MM.1S (cell line): ENCODE measurements at regions not wholly inside any gene's neighbourhood (a gene's known extent, or its start where the extent isn't known, plus 50 kb on each side); places are given as distances from the start of the nearest gene placed in this dataset.

Experiments used
- DNase-seq: peaks from one replicate; pipeline ENCODE4 v3.0.0-alpha.2; 2015
- H2AFZ ChIP-seq: fragments of 300-600 bp; sonication (generic); 2 replicates; pipeline ENCODE4 v1.6.0; 2016; ENCODE audit warnings: antibody characterized with exemption, low read length
- H3F3A ChIP-seq: fragments of 300-600 bp; sonication (generic); 2 replicates; pipeline ENCODE4 v1.6.1; 2016; ENCODE audit warnings: mild to moderate bottlenecking, antibody characterized with exemption, low read length, moderate library complexity, mixed read lengths; ENCODE audit not compliant: insufficient read depth
- H3K27ac ChIP-seq: fragments of 300-600 bp; sonication (generic); 2 replicates; pipeline ENCODE4 v1.5.1; 2016; ENCODE audit warnings: mild to moderate bottlenecking, low read length
- H3K27me3 ChIP-seq: fragments of 300-600 bp; sonication (generic); replicated peaks from 2 replicates; pipeline ENCODE4 v1.6.0; 2016; ENCODE audit warnings: low read length; ENCODE audit not compliant: insufficient read depth
- H3K36me3 ChIP-seq: fragments of 300-600 bp; sonication (generic); replicated peaks from 2 replicates; pipeline ENCODE4 v1.6.1; 2016; ENCODE audit warnings: mild to moderate bottlenecking, low read length, mixed read lengths; ENCODE audit not compliant: insufficient read depth
- H3K4me1 ChIP-seq: fragments of 300-600 bp; sonication (generic); 2 replicates; pipeline ENCODE4 v1.6.1; 2016; ENCODE audit warnings: low read length, mixed read lengths
- H3K4me2 ChIP-seq: fragments of 300-600 bp; sonication (generic); 2 replicates; pipeline ENCODE4 v1.6.0; 2016; ENCODE audit warnings: low read depth, low read length
- H3K4me3 ChIP-seq: fragments of 300-600 bp; sonication (generic); 2 replicates; pipeline ENCODE4 v1.5.1; 2016; ENCODE audit warnings: low read length, mixed read lengths
- H3K79me2 ChIP-seq: fragments of 300-600 bp; sonication (generic); 2 replicates; pipeline ENCODE4 v1.6.1; 2016; ENCODE audit warnings: mixed run types, low read length, mixed read lengths
- H3K9ac ChIP-seq: fragments of 300-600 bp; sonication (generic); 2 replicates; pipeline ENCODE4 v1.6.1; 2016; ENCODE audit warnings: low read length, mixed read lengths
- H3K9me2 ChIP-seq: fragments of 300-600 bp; sonication (generic); replicated peaks from 2 replicates; pipeline ENCODE4 v1.6.1; 2016; ENCODE audit warnings: mild to moderate bottlenecking, low read length, mixed read lengths; ENCODE audit not compliant: insufficient read depth
- H3K9me3 ChIP-seq: fragments of 300-600 bp; sonication (generic); replicated peaks from 2 replicates; pipeline ENCODE4 v1.6.1; 2016; ENCODE audit warnings: mild to moderate bottlenecking, low read length, mixed read lengths; ENCODE audit not compliant: insufficient read depth
- H4K20me1 ChIP-seq: fragments of 300-600 bp; sonication (generic); 2 replicates; pipeline ENCODE4 v1.6.1; 2016; ENCODE audit warnings: mild to moderate bottlenecking, low read length, moderate library complexity, mixed read lengths; ENCODE audit not compliant: insufficient read depth
- EZH2 ChIP-seq: fragments of 300-600 bp; sonication (generic); optimal IDR thresholded peaks from 2 replicates; pipeline ENCODE3; 2017; ENCODE audit warnings: low read depth, mild to moderate bottlenecking, antibody characterized with exemption, low read length, mixed read lengths
- EZH2phosphoT487 ChIP-seq: fragments of 300-600 bp; sonication (generic); IDR thresholded peaks from 2 replicates; pipeline ENCODE4 v1.6.1; 2018; ENCODE audit warnings: antibody characterized with exemption, low read length
- TF ChIP-seq, protein P1 (sequence below): fragments of 300-600 bp; sonication (generic); IDR thresholded peaks from 2 replicates; pipeline ENCODE4 v1.5.1; 2016; ENCODE audit warnings: antibody characterized with exemption, low read length, mixed read lengths

DNA sequence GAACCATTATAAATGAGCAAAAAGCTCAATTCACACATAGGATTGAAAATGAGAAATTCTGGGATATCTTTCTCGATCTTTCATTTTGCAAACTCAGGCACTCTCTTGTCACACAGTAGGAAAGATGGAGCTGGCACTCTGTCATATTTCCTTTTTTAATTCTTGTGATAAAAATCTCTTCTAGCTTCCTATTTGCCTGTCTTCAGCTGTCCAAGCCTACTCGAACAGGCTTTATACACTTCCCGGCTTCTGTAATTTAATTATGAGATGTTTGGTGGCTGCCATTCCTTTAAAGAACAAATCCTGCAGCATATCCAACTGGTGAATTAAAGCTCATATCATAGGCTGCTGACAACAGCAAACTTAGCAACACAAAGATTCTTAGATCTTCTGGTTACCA, 1484.3 kb upstream of the PIK3C3 start:
- DNase-seq: no peak
- Histone ChIP-seq H3K4me1 (no peaks in the 10 kb centered on the region), H3K36me3 (no peaks in the 10 kb centered on the region), H2AFZ (no peak overlapping the region), H3K9me3 (no peaks in the 10 kb centered on the region), H3K9ac (no peak overlapping the region), H3K9me2 (no peaks in the 10 kb centered on the region), H4K20me1 (no peaks in the 10 kb centered on the region), H3K79me2 (no peaks in the 10 kb centered on the region), H3K4me2 (no peak overlapping the region), H3K27me3 (no peaks in the 10 kb centered on the region), H3F3A (no peaks in the 10 kb centered on the region; the same call in 1 of the 2 replicates), H3K4me3 (no peak overlapping the region), H3K27ac (no peak overlapping the region)
- TF ChIP-seq, protein P1, sequence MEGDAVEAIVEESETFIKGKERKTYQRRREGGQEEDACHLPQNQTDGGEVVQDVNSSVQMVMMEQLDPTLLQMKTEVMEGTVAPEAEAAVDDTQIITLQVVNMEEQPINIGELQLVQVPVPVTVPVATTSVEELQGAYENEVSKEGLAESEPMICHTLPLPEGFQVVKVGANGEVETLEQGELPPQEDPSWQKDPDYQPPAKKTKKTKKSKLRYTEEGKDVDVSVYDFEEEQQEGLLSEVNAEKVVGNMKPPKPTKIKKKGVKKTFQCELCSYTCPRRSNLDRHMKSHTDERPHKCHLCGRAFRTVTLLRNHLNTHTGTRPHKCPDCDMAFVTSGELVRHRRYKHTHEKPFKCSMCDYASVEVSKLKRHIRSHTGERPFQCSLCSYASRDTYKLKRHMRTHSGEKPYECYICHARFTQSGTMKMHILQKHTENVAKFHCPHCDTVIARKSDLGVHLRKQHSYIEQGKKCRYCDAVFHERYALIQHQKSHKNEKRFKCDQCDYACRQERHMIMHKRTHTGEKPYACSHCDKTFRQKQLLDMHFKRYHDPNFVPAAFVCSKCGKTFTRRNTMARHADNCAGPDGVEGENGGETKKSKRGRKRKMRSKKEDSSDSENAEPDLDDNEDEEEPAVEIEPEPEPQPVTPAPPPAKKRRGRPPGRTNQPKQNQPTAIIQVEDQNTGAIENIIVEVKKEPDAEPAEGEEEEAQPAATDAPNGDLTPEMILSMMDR: no peak
- TF ChIP-seq EZH2phosphoT487: no peak
- TF ChIP-seq EZH2: no peak

DNA sequence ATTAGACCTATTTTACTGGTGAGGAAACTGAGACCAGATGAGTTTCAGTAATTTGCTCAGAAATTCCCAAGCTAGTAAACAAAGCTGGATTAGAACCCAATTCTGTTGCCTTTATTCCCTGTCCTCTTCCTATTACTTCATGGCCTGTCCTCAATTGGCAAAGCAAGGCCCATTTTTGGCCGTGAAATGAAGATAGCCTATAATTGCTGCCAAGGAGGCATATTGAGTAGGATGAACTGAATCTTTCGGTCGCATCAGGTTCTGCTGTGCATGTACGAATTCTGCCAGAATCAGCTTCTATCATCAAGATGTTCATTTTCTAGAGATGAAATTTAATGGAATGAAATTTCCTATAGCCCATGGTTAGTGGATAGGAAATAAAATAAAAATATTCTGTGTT, 1485.2 kb upstream of the PIK3C3 start:
- H3K4me3 ChIP-seq: no peak overlapping the region
- H4K20me1 ChIP-seq: no peaks in the 10 kb centered on the region
- H3K9ac ChIP-seq: no peak overlapping the region
- H2AFZ ChIP-seq: no peak overlapping the region
- H3K9me2 ChIP-seq: no peaks in the 10 kb centered on the region
- no peak overlapping the region for H3K27ac ChIP-seq
- DNase-seq: no peak
- H3K9me3 ChIP-seq: no peaks in the 10 kb centered on the region
- H3F3A ChIP-seq: no peaks in the 10 kb centered on the region; the same call in 1 of the 2 replicates
- no peaks in the 10 kb centered on the region for H3K4me1 ChIP-seq
- H3K27me3 ChIP-seq: no peaks in the 10 kb centered on the region
- no peak overlapping the region for H3K4me2 ChIP-seq
- TF ChIP-seq EZH2phosphoT487: no peak
- TF ChIP-seq EZH2: no peak
- TF ChIP-seq, protein P1: no peak
- no peaks in the 10 kb centered on the region for H3K36me3 ChIP-seq
- no peaks in the 10 kb centered on the region for H3K79me2 ChIP-seq

DNA sequence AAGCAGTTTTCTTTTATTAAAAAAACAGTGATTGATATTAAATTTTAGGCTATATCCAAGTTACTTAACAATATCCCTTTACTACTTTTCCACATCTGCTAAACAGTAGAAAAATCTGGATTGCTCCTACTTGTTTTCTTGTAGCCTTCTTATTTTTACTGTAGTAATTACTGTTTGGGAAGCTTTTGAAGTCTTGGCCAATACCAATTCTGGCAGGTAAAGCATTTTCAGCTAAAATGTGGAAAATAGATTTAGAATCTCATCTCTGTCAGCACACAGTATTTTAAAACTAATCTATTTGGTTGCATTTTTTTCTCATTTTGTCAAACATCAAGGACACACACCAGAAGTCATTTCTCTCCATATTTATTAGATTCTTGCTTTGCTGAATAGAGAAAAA, 1485.7 kb upstream of the PIK3C3 start:
- TF ChIP-seq EZH2 (no peak), EZH2phosphoT487 (no peak)
- TF ChIP-seq, protein P1: no peak
- Histone ChIP-seq H4K20me1 (no peaks in the 10 kb centered on the region), H3K27ac (no peak overlapping the region), H3K79me2 (no peaks in the 10 kb centered on the region), H3K9ac (no peak overlapping the region), H3K4me2 (no peak overlapping the region), H3K36me3 (no peaks in the 10 kb centered on the region), H3K27me3 (no peaks in the 10 kb centered on the region), H2AFZ (no peak overlapping the region), H3K4me1 (no peaks in the 10 kb centered on the region), H3K4me3 (no peak overlapping the region), H3F3A (no peaks in the 10 kb centered on the region; the same call in 1 of the 2 replicates), H3K9me3 (no peaks in the 10 kb centered on the region), H3K9me2 (no peaks in the 10 kb centered on the region)
- DNase-seq: no peak

DNA sequence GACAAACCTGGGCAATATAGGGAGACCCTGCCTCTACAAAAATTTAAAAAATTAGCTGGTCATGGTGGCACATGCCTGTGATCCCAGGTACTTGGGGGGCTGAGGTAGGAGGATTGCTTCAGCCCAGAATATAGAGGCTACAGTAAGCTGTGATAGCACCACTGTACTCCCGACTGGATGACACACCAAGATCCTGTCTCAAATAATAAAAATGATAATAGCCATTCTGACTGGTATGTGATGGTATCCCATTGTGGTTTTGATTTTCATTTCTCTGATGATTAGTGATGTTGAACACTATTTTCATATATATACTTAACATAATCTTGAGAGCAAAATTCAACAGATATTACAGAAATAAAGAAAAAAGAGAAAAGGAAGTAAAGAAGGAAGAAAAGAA, 1491.0 kb upstream of the PIK3C3 start:
- no peak for DNase-seq
- no peaks in the 10 kb centered on the region for H4K20me1 ChIP-seq
- H3K4me3 ChIP-seq: no peak overlapping the region
- H3K4me2 ChIP-seq: no peak overlapping the region
- no peaks in the 10 kb centered on the region for H3K9me2 ChIP-seq
- H3K36me3 ChIP-seq: no peaks in the 10 kb centered on the region
- H3K79me2 ChIP-seq: no peaks in the 10 kb centered on the region
- no peak overlapping the region for H3K27ac ChIP-seq
- no peaks in the 10 kb centered on the region for H3K27me3 ChIP-seq
- H2AFZ ChIP-seq: no peak overlapping the region
- H3K9ac ChIP-seq: no peak overlapping the region
- no peaks in the 10 kb centered on the region; the same call in 1 of the 2 replicates for H3F3A ChIP-seq
- no peaks in the 10 kb centered on the region for H3K4me1 ChIP-seq
- H3K9me3 ChIP-seq: no peaks in the 10 kb centered on the region
- TF ChIP-seq EZH2phosphoT487: no peak
- TF ChIP-seq, protein P1: no peak
- no peak for TF ChIP-seq EZH2
